Endothelial cell (in vitro differentiated cells): ENCODE measurements at regions not wholly inside any gene's neighbourhood (a gene's known extent, or its start where the extent isn't known, plus 50 kb on each side); places are given as distances from the start of the nearest gene placed in this dataset.

Source experiments
- DNase-seq: peaks from one replicate; pipeline ENCODE4 v3.0.0; 2021; ENCODE audit warnings: low spot score
- H3K27ac Mint-ChIP-seq: one replicate; pipeline ENCODE4 v1.8.0; 2021; ENCODE audit warnings: mixed read lengths, inconsistent platforms; ENCODE audit not compliant: unreplicated experiment
- H3K27me3 Mint-ChIP-seq: one replicate; pipeline ENCODE4 v1.8.0; 2021; ENCODE audit warnings: mild to moderate bottlenecking, moderate library complexity, mixed read lengths, inconsistent platforms; ENCODE audit not compliant: unreplicated experiment
- H3K36me3 Mint-ChIP-seq: one replicate; pipeline ENCODE4 v1.8.0; 2021; ENCODE audit warnings: mild to moderate bottlenecking, low read depth, mixed read lengths, inconsistent platforms; ENCODE audit not compliant: unreplicated experiment
- H3K4me1 Mint-ChIP-seq: one replicate; pipeline ENCODE4 v1.8.0; 2021; ENCODE audit warnings: mild to moderate bottlenecking, mixed read lengths, inconsistent platforms; ENCODE audit not compliant: unreplicated experiment
- H3K4me3 Mint-ChIP-seq: one replicate; pipeline ENCODE4 v1.8.0; 2021; ENCODE audit warnings: mild to moderate bottlenecking, mixed read lengths, inconsistent platforms; ENCODE audit not compliant: unreplicated experiment
- H3K9me3 Mint-ChIP-seq: one replicate; pipeline ENCODE4 v1.8.0; 2021; ENCODE audit warnings: mixed read lengths, inconsistent platforms; ENCODE audit not compliant: unreplicated experiment
- CTCF ChIP-seq: fragments of 200-600 bp; sonication (generic); IDR thresholded peaks from one replicate; pipeline ENCODE4 v1.5.0; 2021; ENCODE audit warnings: antibody characterized with exemption; ENCODE audit not compliant: unreplicated experiment

- no peak for TF ChIP-seq CTCF
- Mint-ChIP-seq H3K4me3 (no peak overlapping the region), H3K4me1 (no peaks in the 10 kb centered on the region), H3K27ac (no peak overlapping the region), H3K9me3 (no peaks in the 10 kb centered on the region), H3K27me3 (no peaks in the 10 kb centered on the region), H3K36me3 (no peaks in the 10 kb centered on the region)
- DNase-seq, result no peak
Measured at GRCh38 chr7:113331155-113331898, 213.0 kb upstream of the SMIM30 start.

GRCh38 chr7:113321201-113321600, 202.8 kb upstream of the SMIM30 start:
- no peak overlapping the region for H3K27ac Mint-ChIP-seq
- H3K4me3 Mint-ChIP-seq, result no peak overlapping the region
- no peaks in the 10 kb centered on the region for H3K36me3 Mint-ChIP-seq
- DNase-seq, result no peak
- no peaks in the 10 kb centered on the region for H3K9me3 Mint-ChIP-seq
- H3K27me3 Mint-ChIP-seq, result no peaks in the 10 kb centered on the region
- no peaks in the 10 kb centered on the region for H3K4me1 Mint-ChIP-seq
- TF ChIP-seq CTCF, result no peak

GRCh38 chr7:113320419-113320818, 202.1 kb upstream of the SMIM30 start:
- no peaks in the 10 kb centered on the region for H3K9me3 Mint-ChIP-seq
- DNase-seq, result no peak
- no peaks in the 10 kb centered on the region for H3K4me1 Mint-ChIP-seq
- H3K4me3 Mint-ChIP-seq, result no peak overlapping the region
- no peaks in the 10 kb centered on the region for H3K36me3 Mint-ChIP-seq
- no peaks in the 10 kb centered on the region for H3K27me3 Mint-ChIP-seq
- H3K27ac Mint-ChIP-seq, result no peak overlapping the region
- no peak for TF ChIP-seq CTCF

GRCh38 chr7:113314594-113314993, 196.2 kb upstream of the SMIM30 start:
- no peaks in the 10 kb centered on the region for H3K4me1 Mint-ChIP-seq
- no peak overlapping the region for H3K27ac Mint-ChIP-seq
- TF ChIP-seq CTCF, result no peak
- no peaks in the 10 kb centered on the region for H3K9me3 Mint-ChIP-seq
- no peaks in the 10 kb centered on the region for H3K27me3 Mint-ChIP-seq
- no peaks in the 10 kb centered on the region for H3K36me3 Mint-ChIP-seq
- no peak overlapping the region for H3K4me3 Mint-ChIP-seq
- no peak for DNase-seq

- Mint-ChIP-seq H3K27ac (no peak overlapping the region), H3K36me3 (no peaks in the 10 kb centered on the region), H3K9me3 (no peaks in the 10 kb centered on the region), H3K4me3 (no peak overlapping the region), H3K4me1 (no peaks in the 10 kb centered on the region), H3K27me3 (no peaks in the 10 kb centered on the region)
- no peak for TF ChIP-seq CTCF
- no peak for DNase-seq
Measured at GRCh38 chr7:113308399-113308798, 190.0 kb upstream of the SMIM30 start.
